ENCODE measurements at regions not wholly inside any gene's neighbourhood (a gene's known extent, or its start where the extent isn't known, plus 50 kb on each side); places are given as distances from the start of the nearest gene placed in this dataset.

DNA sequence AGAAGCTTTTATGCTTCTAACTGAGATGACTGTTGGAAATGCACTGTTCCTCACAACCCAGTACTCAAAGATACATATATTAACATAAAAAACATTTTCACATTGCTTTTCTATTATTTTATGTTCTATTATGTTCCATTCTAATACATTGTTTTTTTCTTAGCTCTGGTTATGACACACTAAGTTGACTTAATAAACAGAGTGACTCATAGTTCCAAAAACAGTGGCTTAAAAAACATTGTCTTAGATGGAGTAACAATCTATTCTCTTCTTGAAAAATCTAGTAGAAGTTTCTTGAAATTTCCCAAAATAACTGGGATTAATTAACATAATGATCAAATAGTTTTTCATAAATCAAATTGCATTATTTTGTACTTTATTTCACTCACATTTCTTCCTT, 328.2 kb upstream of the LRATD1 start (continued):
- TF ChIP-seq, protein P1, sequence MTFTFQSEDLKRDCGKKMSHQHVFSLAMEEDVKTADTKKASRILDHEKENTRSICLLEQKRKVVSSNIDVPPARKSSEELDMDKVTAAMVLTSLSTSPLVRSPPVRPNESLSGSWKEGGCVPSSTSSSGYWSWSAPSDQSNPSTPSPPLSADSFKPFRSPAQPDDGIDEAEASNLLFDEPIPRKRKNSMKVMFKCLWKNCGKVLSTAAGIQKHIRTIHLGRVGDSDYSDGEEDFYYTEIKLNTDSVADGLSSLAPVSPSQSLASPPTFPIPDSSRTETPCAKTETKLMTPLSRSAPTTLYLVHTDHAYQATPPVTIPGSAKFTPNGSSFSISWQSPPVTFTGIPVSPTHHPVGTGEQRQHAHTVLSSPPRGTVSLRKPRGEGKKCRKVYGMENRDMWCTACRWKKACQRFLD (CRISPR knock-in tag; IDR thresholded peaks at IDR 0.05; ENCODE audit: borderline replicate concordance) = no peak
- TF ChIP-seq FOXM1 (CRISPR knock-in tag; IDR thresholded peaks at IDR 0.05) = no peak
- TF ChIP-seq ZNF841 (CRISPR knock-in tag; IDR thresholded peaks at IDR 0.05; ENCODE audit: borderline replicate concordance) = no peak
- TF ChIP-seq, protein P2, sequence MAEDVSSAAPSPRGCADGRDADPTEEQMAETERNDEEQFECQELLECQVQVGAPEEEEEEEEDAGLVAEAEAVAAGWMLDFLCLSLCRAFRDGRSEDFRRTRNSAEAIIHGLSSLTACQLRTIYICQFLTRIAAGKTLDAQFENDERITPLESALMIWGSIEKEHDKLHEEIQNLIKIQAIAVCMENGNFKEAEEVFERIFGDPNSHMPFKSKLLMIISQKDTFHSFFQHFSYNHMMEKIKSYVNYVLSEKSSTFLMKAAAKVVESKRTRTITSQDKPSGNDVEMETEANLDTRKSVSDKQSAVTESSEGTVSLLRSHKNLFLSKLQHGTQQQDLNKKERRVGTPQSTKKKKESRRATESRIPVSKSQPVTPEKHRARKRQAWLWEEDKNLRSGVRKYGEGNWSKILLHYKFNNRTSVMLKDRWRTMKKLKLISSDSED (CRISPR knock-in tag; IDR thresholded peaks at IDR 0.05) = no peak
- TF ChIP-seq SMYD3 (CRISPR knock-in tag; IDR thresholded peaks at IDR 0.05) = no peak
- TF ChIP-seq, protein P3, sequence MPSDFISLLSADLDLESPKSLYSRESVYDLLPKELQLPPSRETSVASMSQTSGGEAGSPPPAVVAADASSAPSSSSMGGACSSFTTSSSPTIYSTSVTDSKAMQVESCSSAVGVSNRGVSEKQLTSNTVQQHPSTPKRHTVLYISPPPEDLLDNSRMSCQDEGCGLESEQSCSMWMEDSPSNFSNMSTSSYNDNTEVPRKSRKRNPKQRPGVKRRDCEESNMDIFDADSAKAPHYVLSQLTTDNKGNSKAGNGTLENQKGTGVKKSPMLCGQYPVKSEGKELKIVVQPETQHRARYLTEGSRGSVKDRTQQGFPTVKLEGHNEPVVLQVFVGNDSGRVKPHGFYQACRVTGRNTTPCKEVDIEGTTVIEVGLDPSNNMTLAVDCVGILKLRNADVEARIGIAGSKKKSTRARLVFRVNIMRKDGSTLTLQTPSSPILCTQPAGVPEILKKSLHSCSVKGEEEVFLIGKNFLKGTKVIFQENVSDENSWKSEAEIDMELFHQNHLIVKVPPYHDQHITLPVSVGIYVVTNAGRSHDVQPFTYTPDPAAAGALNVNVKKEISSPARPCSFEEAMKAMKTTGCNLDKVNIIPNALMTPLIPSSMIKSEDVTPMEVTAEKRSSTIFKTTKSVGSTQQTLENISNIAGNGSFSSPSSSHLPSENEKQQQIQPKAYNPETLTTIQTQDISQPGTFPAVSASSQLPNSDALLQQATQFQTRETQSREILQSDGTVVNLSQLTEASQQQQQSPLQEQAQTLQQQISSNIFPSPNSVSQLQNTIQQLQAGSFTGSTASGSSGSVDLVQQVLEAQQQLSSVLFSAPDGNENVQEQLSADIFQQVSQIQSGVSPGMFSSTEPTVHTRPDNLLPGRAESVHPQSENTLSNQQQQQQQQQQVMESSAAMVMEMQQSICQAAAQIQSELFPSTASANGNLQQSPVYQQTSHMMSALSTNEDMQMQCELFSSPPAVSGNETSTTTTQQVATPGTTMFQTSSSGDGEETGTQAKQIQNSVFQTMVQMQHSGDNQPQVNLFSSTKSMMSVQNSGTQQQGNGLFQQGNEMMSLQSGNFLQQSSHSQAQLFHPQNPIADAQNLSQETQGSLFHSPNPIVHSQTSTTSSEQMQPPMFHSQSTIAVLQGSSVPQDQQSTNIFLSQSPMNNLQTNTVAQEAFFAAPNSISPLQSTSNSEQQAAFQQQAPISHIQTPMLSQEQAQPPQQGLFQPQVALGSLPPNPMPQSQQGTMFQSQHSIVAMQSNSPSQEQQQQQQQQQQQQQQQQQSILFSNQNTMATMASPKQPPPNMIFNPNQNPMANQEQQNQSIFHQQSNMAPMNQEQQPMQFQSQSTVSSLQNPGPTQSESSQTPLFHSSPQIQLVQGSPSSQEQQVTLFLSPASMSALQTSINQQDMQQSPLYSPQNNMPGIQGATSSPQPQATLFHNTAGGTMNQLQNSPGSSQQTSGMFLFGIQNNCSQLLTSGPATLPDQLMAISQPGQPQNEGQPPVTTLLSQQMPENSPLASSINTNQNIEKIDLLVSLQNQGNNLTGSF (CRISPR knock-in tag; IDR thresholded peaks at IDR 0.05) = no peak
- TF ChIP-seq AGO2 (optimal IDR thresholded peaks at IDR 0.05; ENCODE audit: low read depth, low read length) = no peak
- TF ChIP-seq ARID2 (CRISPR knock-in tag; IDR thresholded peaks at IDR 0.05; ENCODE audit: borderline replicate concordance) = no peak
- TF ChIP-seq ZNF510 (CRISPR knock-in tag; IDR thresholded peaks at IDR 0.05; ENCODE audit: low read depth) = no peak
- no peak for TF ChIP-seq HCFC1 (IDR thresholded peaks at IDR 0.05; ENCODE audit: low read depth, low read length)

All from HepG2 (cell line).